ENCODE measurements at regions not wholly inside any gene's neighbourhood (a gene's known extent, or its start where the extent isn't known, plus 50 kb on each side); places are given as distances from the start of the nearest gene placed in this dataset.

DNA sequence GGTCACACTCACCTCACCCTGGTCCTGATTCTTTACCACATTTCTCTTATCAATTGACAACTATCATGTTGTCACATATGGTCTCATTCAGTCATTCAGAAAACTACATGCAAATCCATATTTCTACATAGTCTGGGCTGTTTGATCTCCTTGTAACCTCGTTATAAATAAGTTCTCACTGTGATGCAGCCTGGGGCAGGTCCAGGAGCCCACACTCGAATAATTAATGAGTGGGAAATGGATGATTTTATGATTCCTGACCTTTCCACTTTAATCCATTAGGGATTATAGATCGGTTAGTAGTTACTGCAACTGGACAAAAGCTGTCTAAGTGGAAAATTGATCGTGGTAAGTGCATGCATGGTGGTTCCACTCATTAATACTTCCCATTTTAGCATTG lies 636.3 kb upstream of the TENM4 start:
- Histone ChIP-seq H3K4me3 (no peak overlapping the region), H3K4me1 (no peaks in the 10 kb centered on the region), H3K4me2 (no peak overlapping the region), H3K27ac (no peak overlapping the region), H3K9me3 (no peaks in the 10 kb centered on the region)
- WGBS (ENCODE audit: missing lambda C conversion rate) = 1% methylated on average over 4 of the region's 4 CpGs
- DNase-seq (ENCODE audit: low read depth in 1 of 2, low spot score in 1 of 2) (no peak), ATAC-seq (no peak), FAIRE-seq (no peak)
- POLR2A ChIA-PET = no interaction called here
- TF ChIP-seq, protein P1, sequence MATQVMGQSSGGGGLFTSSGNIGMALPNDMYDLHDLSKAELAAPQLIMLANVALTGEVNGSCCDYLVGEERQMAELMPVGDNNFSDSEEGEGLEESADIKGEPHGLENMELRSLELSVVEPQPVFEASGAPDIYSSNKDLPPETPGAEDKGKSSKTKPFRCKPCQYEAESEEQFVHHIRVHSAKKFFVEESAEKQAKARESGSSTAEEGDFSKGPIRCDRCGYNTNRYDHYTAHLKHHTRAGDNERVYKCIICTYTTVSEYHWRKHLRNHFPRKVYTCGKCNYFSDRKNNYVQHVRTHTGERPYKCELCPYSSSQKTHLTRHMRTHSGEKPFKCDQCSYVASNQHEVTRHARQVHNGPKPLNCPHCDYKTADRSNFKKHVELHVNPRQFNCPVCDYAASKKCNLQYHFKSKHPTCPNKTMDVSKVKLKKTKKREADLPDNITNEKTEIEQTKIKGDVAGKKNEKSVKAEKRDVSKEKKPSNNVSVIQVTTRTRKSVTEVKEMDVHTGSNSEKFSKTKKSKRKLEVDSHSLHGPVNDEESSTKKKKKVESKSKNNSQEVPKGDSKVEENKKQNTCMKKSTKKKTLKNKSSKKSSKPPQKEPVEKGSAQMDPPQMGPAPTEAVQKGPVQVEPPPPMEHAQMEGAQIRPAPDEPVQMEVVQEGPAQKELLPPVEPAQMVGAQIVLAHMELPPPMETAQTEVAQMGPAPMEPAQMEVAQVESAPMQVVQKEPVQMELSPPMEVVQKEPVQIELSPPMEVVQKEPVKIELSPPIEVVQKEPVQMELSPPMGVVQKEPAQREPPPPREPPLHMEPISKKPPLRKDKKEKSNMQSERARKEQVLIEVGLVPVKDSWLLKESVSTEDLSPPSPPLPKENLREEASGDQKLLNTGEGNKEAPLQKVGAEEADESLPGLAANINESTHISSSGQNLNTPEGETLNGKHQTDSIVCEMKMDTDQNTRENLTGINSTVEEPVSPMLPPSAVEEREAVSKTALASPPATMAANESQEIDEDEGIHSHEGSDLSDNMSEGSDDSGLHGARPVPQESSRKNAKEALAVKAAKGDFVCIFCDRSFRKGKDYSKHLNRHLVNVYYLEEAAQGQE (IDR thresholded peaks at IDR 0.05) = no peak
- TF ChIP-seq CTCF (IDR thresholded peaks at IDR 0.05) (no peak), RCOR1 (IDR thresholded peaks at IDR 0.05; ENCODE audit: low read depth, low read length) (no peak), JUN (IDR thresholded peaks at IDR 0.05) (no peak), NR3C1 (IDR thresholded peaks at IDR 0.05) (no peak), JUNB (IDR thresholded peaks at IDR 0.05) (no peak), CHD4 (IDR thresholded peaks at IDR 0.05; ENCODE audit: borderline replicate concordance) (no peak), HOXB13 (CRISPR knock-in tag; IDR thresholded peaks at IDR 0.05; ENCODE audit: low read depth) (no peak), TP53 (CRISPR knock-in tag; IDR thresholded peaks at IDR 0.05) (no peak), RARB (CRISPR knock-in tag; IDR thresholded peaks at IDR 0.05) (no peak), ZFP36 (IDR thresholded peaks at IDR 0.05; ENCODE audit: borderline replicate concordance, partially characterized antibody) (no peak), CHD2 (IDR thresholded peaks at IDR 0.05; ENCODE audit: low read length, partially characterized antibody) (no peak), ATOH8 (CRISPR knock-in tag; IDR thresholded peaks at IDR 0.05; ENCODE audit: low read depth) (no peak), MAFK (IDR thresholded peaks at IDR 0.05; ENCODE audit: partially characterized antibody) (no peak), RAD21 (conservative IDR thresholded peaks at IDR 0.05 in 1 of 2, IDR thresholded peaks at IDR 0.05 in 1 of 2) (no peak), EHF (CRISPR knock-in tag; IDR thresholded peaks at IDR 0.05) (no peak), ZNF302 (CRISPR knock-in tag; IDR thresholded peaks at IDR 0.05) (no peak), EHMT2 (IDR thresholded peaks at IDR 0.05; ENCODE audit: low read depth) (no peak)
- CTCF ChIA-PET = no interaction called here

DNA sequence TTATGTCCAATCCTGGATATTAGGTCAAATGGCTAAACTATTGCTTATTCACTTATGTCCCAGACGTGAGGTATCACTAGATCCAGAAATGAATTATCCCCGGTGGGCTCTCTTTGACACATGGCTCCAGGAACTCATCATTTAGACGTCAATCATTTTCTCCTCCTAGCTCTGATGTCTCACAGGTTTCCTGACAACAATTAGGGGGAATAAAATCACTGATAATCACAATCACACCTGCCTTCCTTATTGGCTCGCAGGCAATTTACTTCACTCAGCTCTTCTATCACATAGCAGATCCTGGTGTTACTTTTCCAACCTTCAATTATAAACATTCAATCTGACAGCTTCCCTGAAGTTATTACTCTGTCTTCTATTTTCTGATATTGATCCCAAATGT lies 634.0 kb upstream of the TENM4 start:
- no peak overlapping the region for H3K27ac ChIP-seq
- ATAC-seq (no peak), FAIRE-seq (no peak), DNase-seq (ENCODE audit: low read depth in 1 of 2, low spot score in 1 of 2) (no peak)
- no peak overlapping the region for H3K4me3 ChIP-seq
- no peak overlapping the region for H3K4me2 ChIP-seq
- POLR2A ChIA-PET = no interaction called here
- H3K4me1 ChIP-seq = no peaks in the 10 kb centered on the region
- CTCF ChIA-PET = no interaction called here
- H3K9me3 ChIP-seq = no peaks in the 10 kb centered on the region
- 0% methylated on average over 4 of the region's 4 CpGs for WGBS (ENCODE audit: missing lambda C conversion rate)
- no peak for TF ChIP-seq MAZ (IDR thresholded peaks at IDR 0.05; ENCODE audit: borderline replicate concordance, low read depth, low read length)
- no peak for TF ChIP-seq NPAS2 (CRISPR knock-in tag; IDR thresholded peaks at IDR 0.05; ENCODE audit: borderline replicate concordance)
- TF ChIP-seq ESRRA (IDR thresholded peaks at IDR 0.05; ENCODE audit: borderline replicate concordance, low read length) = no peak
- TF ChIP-seq HEYL (CRISPR knock-in tag; IDR thresholded peaks at IDR 0.05) = no peak
- TF ChIP-seq CEBPB (IDR thresholded peaks at IDR 0.05) = no peak
- TF ChIP-seq PHF8 (IDR thresholded peaks at IDR 0.05; ENCODE audit: borderline replicate concordance, low read depth) = no peak
- no peak for TF ChIP-seq KDM5A (IDR thresholded peaks at IDR 0.05)
- TF ChIP-seq NR3C1 (IDR thresholded peaks at IDR 0.05) = no peak
